ENCODE measurements at regions not wholly inside any gene's neighbourhood (a gene's known extent, or its start where the extent isn't known, plus 50 kb on each side); places are given as distances from the start of the nearest gene placed in this dataset.
A peak's percentile ranks its signal among the peaks of the same experiment; 100 is the strongest.

DNA sequence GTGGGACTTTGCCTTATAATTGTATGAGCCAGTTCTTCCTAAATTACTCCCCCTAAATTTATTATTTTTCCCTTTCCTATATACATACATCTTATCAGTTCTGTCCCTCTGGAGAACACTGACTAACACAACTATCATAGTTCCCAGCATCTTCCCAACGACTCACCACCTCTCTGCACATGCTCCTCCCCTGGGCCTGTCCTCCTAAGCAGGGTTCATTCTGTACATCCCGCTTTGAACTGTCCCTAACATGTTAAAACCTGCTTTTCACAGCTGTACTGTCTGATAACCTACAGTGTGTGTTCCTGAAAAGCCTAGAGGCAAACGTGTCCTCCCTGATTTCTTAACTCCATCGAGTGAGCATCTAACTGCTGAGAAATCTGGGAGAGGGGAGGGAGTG is 141.7 kb downstream of the EFNB2 start (continued):
- TF ChIP-seq, protein P1, sequence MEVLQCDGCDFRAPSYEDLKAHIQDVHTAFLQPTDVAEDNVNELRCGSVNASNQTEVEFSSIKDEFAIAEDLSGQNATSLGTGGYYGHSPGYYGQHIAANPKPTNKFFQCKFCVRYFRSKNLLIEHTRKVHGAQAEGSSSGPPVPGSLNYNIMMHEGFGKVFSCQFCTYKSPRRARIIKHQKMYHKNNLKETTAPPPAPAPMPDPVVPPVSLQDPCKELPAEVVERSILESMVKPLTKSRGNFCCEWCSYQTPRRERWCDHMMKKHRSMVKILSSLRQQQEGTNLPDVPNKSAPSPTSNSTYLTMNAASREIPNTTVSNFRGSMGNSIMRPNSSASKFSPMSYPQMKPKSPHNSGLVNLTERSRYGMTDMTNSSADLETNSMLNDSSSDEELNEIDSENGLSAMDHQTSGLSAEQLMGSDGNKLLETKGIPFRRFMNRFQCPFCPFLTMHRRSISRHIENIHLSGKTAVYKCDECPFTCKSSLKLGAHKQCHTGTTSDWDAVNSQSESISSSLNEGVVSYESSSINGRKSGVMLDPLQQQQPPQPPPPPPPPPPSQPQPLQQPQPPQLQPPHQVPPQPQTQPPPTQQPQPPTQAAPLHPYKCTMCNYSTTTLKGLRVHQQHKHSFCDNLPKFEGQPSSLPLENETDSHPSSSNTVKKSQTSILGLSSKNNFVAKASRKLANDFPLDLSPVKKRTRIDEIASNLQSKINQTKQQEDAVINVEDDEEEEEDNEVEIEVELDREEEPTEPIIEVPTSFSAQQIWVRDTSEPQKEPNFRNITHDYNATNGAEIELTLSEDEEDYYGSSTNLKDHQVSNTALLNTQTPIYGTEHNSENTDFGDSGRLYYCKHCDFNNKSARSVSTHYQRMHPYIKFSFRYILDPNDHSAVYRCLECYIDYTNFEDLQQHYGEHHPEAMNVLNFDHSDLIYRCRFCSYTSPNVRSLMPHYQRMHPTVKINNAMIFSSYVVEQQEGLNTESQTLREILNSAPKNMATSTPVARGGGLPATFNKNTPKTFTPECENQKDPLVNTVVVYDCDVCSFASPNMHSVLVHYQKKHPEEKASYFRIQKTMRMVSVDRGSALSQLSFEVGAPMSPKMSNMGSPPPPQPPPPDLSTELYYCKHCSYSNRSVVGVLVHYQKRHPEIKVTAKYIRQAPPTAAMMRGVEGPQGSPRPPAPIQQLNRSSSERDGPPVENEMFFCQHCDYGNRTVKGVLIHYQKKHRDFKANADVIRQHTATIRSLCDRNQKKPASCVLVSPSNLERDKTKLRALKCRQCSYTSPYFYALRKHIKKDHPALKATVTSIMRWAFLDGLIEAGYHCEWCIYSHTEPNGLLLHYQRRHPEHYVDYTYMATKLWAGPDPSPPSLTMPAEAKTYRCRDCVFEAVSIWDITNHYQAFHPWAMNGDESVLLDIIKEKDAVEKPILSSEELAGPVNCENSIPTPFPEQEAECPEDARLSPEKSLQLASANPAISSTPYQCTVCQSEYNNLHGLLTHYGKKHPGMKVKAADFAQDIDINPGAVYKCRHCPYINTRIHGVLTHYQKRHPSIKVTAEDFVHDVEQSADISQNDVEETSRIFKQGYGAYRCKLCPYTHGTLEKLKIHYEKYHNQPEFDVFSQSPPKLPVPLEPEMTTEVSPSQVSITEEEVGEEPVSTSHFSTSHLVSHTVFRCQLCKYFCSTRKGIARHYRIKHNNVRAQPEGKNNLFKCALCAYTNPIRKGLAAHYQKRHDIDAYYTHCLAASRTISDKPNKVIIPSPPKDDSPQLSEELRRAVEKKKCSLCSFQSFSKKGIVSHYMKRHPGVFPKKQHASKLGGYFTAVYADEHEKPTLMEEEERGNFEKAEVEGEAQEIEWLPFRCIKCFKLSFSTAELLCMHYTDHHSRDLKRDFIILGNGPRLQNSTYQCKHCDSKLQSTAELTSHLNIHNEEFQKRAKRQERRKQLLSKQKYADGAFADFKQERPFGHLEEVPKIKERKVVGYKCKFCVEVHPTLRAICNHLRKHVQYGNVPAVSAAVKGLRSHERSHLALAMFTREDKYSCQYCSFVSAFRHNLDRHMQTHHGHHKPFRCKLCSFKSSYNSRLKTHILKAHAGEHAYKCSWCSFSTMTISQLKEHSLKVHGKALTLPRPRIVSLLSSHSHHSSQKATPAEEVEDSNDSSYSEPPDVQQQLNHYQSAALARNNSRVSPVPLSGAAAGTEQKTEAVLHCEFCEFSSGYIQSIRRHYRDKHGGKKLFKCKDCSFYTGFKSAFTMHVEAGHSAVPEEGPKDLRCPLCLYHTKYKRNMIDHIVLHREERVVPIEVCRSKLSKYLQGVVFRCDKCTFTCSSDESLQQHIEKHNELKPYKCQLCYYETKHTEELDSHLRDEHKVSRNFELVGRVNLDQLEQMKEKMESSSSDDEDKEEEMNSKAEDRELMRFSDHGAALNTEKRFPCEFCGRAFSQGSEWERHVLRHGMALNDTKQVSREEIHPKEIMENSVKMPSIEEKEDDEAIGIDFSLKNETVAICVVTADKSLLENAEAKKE (CRISPR knock-in tag; IDR thresholded peaks at IDR 0.05): no peak
- TF ChIP-seq ZNF114 (CRISPR knock-in tag; IDR thresholded peaks at IDR 0.05) (no peak), NANOG (IDR thresholded peaks at IDR 0.05; ENCODE audit: borderline replicate concordance) (no peak)

DNA sequence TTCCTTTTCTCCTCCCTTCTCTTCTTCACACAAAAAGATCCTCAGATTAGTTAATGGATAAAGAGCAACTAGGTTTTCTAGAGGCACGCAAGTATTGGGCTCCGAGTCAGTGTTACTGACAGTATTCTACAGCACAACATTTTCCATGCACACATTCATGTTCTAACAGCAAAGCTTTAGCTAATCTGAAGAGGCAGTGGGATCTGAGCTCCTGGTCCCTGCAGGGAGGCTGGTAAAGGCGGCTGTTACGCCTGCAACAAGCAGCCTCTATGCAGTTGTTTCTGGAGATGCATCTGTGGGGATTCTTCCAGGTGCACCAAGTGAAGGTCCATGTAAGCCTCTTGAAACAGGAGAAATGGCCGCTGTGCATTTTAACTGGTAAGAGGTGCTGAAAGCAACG is 143.8 kb downstream of the EFNB2 start:
- Histone ChIP-seq H3K4me1 (ENCODE audit: insufficient read depth) (peaks cover 4% of the 10 kb centered on the region; the same call in 1 of the 2 replicates), H3K36me3 (ENCODE audit: insufficient read depth) (no peaks in the 10 kb centered on the region), H3K79me2 (replicated peaks; ENCODE audit: insufficient read depth) (no peaks in the 10 kb centered on the region), H3F3A (replicated peaks; ENCODE audit: low read depth) (no peaks in the 10 kb centered on the region), H3K27me3 (ENCODE audit: insufficient read depth) (no peaks in the 10 kb centered on the region), H3K4me2 (no peak overlapping the region), H2AFZ (peak overlapping the region; percentile 72), H3K27ac (ENCODE audit: low read depth) (no peak overlapping the region), H3K9me2 (ENCODE audit: insufficient read depth) (peaks cover 16% of the 10 kb centered on the region; the same call in 1 of the 2 replicates), H4K20me1 (replicated peaks; ENCODE audit: insufficient read depth) (no peaks in the 10 kb centered on the region), H3K4me3 (no peak overlapping the region)
- peaks cover 3% of the 10 kb centered on the region; the same call in 1 of the 3 replicates for H3K9me3 Mint-ChIP-seq
- peaks cover 3% of the 10 kb centered on the region; the same call in 1 of the 3 replicates for H3K36me3 Mint-ChIP-seq (ENCODE audit: low read depth)
- peaks cover 13% of the 10 kb centered on the region; the same call in 2 of the 3 replicates for H3K4me1 Mint-ChIP-seq
- H3K27me3 Mint-ChIP-seq (ENCODE audit: insufficient read depth, low read depth, poor library complexity): peaks cover 2% of the 10 kb centered on the region
- H3K4me3 Mint-ChIP-seq: no peak overlapping the region
- no peak for DNase-seq (ENCODE audit: low spot score)
- ATAC-seq: no peak
- H3K27ac Mint-ChIP-seq: no peak overlapping the region
- TF ChIP-seq, protein P2, sequence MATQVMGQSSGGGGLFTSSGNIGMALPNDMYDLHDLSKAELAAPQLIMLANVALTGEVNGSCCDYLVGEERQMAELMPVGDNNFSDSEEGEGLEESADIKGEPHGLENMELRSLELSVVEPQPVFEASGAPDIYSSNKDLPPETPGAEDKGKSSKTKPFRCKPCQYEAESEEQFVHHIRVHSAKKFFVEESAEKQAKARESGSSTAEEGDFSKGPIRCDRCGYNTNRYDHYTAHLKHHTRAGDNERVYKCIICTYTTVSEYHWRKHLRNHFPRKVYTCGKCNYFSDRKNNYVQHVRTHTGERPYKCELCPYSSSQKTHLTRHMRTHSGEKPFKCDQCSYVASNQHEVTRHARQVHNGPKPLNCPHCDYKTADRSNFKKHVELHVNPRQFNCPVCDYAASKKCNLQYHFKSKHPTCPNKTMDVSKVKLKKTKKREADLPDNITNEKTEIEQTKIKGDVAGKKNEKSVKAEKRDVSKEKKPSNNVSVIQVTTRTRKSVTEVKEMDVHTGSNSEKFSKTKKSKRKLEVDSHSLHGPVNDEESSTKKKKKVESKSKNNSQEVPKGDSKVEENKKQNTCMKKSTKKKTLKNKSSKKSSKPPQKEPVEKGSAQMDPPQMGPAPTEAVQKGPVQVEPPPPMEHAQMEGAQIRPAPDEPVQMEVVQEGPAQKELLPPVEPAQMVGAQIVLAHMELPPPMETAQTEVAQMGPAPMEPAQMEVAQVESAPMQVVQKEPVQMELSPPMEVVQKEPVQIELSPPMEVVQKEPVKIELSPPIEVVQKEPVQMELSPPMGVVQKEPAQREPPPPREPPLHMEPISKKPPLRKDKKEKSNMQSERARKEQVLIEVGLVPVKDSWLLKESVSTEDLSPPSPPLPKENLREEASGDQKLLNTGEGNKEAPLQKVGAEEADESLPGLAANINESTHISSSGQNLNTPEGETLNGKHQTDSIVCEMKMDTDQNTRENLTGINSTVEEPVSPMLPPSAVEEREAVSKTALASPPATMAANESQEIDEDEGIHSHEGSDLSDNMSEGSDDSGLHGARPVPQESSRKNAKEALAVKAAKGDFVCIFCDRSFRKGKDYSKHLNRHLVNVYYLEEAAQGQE (IDR thresholded peaks at IDR 0.05; ENCODE audit: unreplicated experiment): no peak
- TF ChIP-seq ZNF331 (CRISPR knock-in tag; IDR thresholded peaks at IDR 0.05; ENCODE audit: low read depth): no peak
- TF ChIP-seq, protein P1 (CRISPR knock-in tag; IDR thresholded peaks at IDR 0.05): no peak
- TF ChIP-seq STAT1 (IDR thresholded peaks at IDR 0.05; ENCODE audit: unreplicated experiment): no peak

All from GM23338 (cell line).